Common myeloid progenitor, CD34-positive (primary cell): ENCODE measurements at regions not wholly inside any gene's neighbourhood (a gene's known extent, or its start where the extent isn't known, plus 50 kb on each side); places are given as distances from the start of the nearest gene placed in this dataset.
"Not testable (repeated sequence)": the region's sequence is repeated elsewhere in the genome, so short reads cannot be mapped to it uniquely, and the experiment has no call there.

ENCODE experiments used
- CTCF ChIA-PET: fragments of 350-600 bp; sonication (Branson Sonifier 250); formaldehyde crosslinking; loops from one replicate; lab custom pipeline; 2021; ENCODE audit warnings: antibody characterized with exemption; lab: Charles Lee
- POLR2A ChIA-PET: fragments of 350-600 bp; sonication (Branson Sonifier 250); formaldehyde crosslinking; loops from one replicate; lab custom pipeline; 2021; ENCODE audit warnings: antibody characterized with exemption; lab: Charles Lee
- DNase-seq, 3 donors: peaks; one replicate each; pipeline versions ENCODE4 v3.0.0 to v3.0.0-alpha.2; 2013
- H3K27ac ChIP-seq, 2 experiments: 1 replicate in 1 of 2; 2 replicates in 1 of 2; pipeline ENCODE4 v1.7.0; 2013; ENCODE audit warnings: inconsistent platforms in 2 of 2, low read length in 2 of 2, mild to moderate bottlenecking in 2 of 2, low read depth in 1 of 2, moderate library complexity in 1 of 2; ENCODE audit not compliant: severe bottlenecking in 2 of 2, insufficient read depth in 1 of 2, poor library complexity in 1 of 2
- H3K27me3 ChIP-seq, 5 experiments: replicated peaks in 2 of 5; 1 replicate in 3 of 5; 2 replicates in 2 of 5; pipeline versions ENCODE4 v1.6.1 to v1.7.0; 2013; ENCODE audit warnings: low read length in 4 of 5, mild to moderate bottlenecking in 2 of 5, moderate library complexity in 2 of 5, inconsistent platforms in 1 of 5; ENCODE audit not compliant: insufficient read depth in 5 of 5, control insufficient read depth in 4 of 5
- H3K36me3 ChIP-seq, 4 experiments: 1 replicate in 2 of 4; 2 replicates in 2 of 4; pipeline versions ENCODE4 v1.6.1 to v1.7.0; 2013; ENCODE audit warnings: low read length in 3 of 4, control low read depth in 1 of 4, mild to moderate bottlenecking in 1 of 4; ENCODE audit not compliant: control insufficient read depth in 4 of 4, insufficient read depth in 4 of 4
- H3K4me1 ChIP-seq, 4 experiments: 1 replicate in 3 of 4; 2 replicates in 1 of 4; pipeline versions ENCODE4 v1.6.1 to v1.7.1; 2013; ENCODE audit warnings: low read length in 3 of 4, mild to moderate bottlenecking in 3 of 4, control low read depth in 1 of 4, inconsistent platforms in 1 of 4, moderate library complexity in 1 of 4; ENCODE audit not compliant: control insufficient read depth in 4 of 4, insufficient read depth in 4 of 4; ENCODE audit errors: control extremely low read depth in 1 of 4
- H3K4me3 ChIP-seq, 7 experiments: 1 replicate in 4 of 7; 2 replicates in 3 of 7; pipeline versions ENCODE4 v1.5.1 to v1.7.0; 2013; ENCODE audit warnings: mild to moderate bottlenecking in 7 of 7, low read length in 6 of 7, moderate library complexity in 6 of 7, inconsistent platforms in 2 of 7, low read depth in 2 of 7, control low read depth in 1 of 7; ENCODE audit not compliant: insufficient read depth in 4 of 7, control insufficient read depth in 1 of 7; ENCODE audit errors: extremely low read depth in 1 of 7
- H3K9me3 ChIP-seq, 5 experiments: 1 replicate in 4 of 5; 2 replicates in 1 of 5; pipeline versions ENCODE4 v1.6.1 to v1.7.1; 2013; ENCODE audit warnings: low read length in 4 of 5, mild to moderate bottlenecking in 2 of 5, inconsistent platforms in 1 of 5, low read depth in 1 of 5, moderate library complexity in 1 of 5; ENCODE audit not compliant: control insufficient read depth in 4 of 5, insufficient read depth in 2 of 5; ENCODE audit errors: control extremely low read depth in 1 of 5
- WGBS: methylation state at CpG from one replicate; pipeline ENCODE4 v1.1.5; 2013; ENCODE audit not compliant: insufficient coverage; 5-methylcytosine and 5-hydroxymethylcytosine counted together

DNA sequence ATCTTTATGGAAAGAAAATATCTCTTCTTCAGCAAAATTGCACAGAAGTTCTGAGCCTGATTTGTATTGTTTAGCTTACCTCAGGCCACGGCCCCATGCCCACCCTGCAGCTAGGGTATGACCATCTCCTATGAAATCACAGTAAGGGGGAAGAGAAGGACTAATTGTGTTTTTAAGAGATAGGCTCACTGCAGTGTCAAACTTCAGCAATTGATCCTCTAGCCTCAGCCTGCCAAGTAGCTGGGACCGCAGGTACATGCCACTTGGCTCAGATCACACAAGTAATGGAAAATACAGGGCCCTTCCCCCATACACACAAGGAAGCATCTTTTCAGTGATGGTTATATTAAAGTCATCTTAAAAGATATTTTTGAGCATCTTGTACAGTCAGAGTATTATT lies 60.0 kb downstream of the DMAC1 start:
- no peaks in the 10 kb centered on the region for H3K27me3 ChIP-seq
- CTCF ChIA-PET: no interaction called here
- peaks cover 0 to 2% (median 0%) of the 10 kb centered on the region in 5 experiments for H3K9me3 ChIP-seq
- 100% methylated on average over 1 of the region's 2 CpGs for WGBS
- POLR2A ChIA-PET: no interaction called here
- H3K36me3 ChIP-seq: no peaks in the 10 kb centered on the region
- no peak overlapping the region for H3K27ac ChIP-seq
- DNase-seq: no peak
- no peaks in the 10 kb centered on the region for H3K4me1 ChIP-seq
- H3K4me3 ChIP-seq: no peak overlapping the region

DNA sequence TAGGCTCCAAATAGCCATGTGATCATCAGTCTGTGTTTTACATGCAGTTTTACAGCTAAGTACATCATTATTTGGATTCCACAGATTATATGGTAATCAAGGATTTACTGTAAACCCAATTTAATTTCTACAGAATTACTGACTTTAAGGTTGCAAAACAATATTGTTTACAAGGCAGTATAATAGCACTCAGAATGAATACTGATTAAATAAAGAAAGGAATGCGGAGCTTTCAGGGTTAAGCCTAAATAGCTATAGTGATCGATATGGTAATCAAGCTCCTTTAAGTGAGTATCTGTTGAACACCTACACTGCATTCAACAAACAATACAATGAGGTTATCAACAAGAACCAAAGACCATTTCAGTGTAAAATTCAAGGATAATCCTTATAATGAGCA lies 64.3 kb downstream of the DMAC1 start:
- no peaks in the 10 kb centered on the region for H3K36me3 ChIP-seq
- no CpG with 5 or more reads among the region's 2 CpGs for WGBS
- DNase-seq: no peak
- ChIA-PET POLR2A (no interaction called here), CTCF (no interaction called here)
- H3K4me1 ChIP-seq: no peaks in the 10 kb centered on the region
- H3K4me3 ChIP-seq: no peak overlapping the region
- H3K27ac ChIP-seq: no peak overlapping the region
- no peaks in the 10 kb centered on the region for H3K27me3 ChIP-seq
- H3K9me3 ChIP-seq: peaks cover 0 to 2% (median 0%) of the 10 kb centered on the region in 5 experiments

DNA sequence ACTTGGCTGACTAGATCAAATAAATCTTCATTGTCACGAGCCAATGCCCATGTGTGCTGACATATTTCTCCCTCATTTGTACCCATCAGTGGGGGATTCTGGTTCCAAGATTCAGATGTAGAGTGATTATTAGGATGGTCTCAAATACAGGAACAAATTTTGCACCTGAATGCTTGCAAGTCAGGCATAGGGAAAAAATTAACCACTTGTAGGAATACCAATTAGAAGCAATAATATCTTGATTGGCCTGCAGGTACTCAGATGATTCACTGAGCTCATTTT lies 69.5 kb downstream of the DMAC1 start:
- Histone ChIP-seq H3K4me1 (no peaks in the 10 kb centered on the region), H3K36me3 (no peaks in the 10 kb centered on the region), H3K27me3 (no peaks in the 10 kb centered on the region), H3K27ac (no peak overlapping the region), H3K9me3 (peaks cover 0 to 2% (median 0%) of the 10 kb centered on the region in 5 experiments), H3K4me3 (no peak overlapping the region)
- ChIA-PET CTCF (no interaction called here), POLR2A (no interaction called here)
- 100% methylated on average over 1 of the region's 1 CpG for WGBS
- no peak for DNase-seq

DNA sequence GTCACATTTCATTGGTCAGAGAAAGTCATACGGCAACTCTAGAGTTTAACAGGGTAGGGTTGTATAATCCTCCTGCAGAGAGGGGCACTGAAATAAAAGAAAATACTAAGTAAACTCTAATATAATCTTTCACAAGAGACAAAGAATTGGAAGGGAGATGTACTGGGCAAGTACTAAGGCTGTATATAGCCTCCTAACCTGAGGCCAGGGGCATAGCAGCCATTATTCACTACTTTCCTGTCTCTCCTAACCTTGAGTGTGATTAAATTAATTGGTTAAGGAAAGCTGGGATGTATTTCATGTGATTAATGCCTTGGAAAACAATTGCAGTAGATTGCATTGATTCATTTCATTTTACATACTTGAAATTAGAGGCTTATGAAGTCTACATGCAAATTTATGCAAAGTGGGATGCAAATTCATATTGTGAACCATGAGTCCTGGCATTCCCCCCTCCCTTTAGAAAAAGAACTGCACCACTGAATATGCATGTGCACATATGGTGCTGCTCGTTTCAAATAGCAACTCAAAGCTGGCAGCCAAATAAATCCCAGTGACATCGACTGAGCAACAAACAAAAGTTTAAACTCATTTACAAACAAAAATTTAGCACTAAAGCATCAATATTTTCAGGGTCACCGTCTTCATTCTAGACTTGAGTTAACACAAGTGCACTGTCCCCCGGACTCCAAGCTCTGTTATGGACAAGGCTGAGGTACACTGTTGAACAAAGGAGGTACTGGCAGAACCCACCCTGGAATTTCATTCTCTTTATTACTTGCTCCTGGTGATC lies 70.0 kb downstream of the DMAC1 start:
- no peak for DNase-seq
- H3K4me1 ChIP-seq: no peaks in the 10 kb centered on the region
- H3K27me3 ChIP-seq: no peaks in the 10 kb centered on the region
- H3K4me3 ChIP-seq: no peak overlapping the region
- no peaks in the 10 kb centered on the region for H3K36me3 ChIP-seq
- POLR2A ChIA-PET: no interaction called here
- H3K27ac ChIP-seq: no peak overlapping the region
- H3K9me3 ChIP-seq: no peaks in the 10 kb centered on the region
- CTCF ChIA-PET: no interaction called here
- WGBS: 96% methylated on average over 3 of the region's 5 CpGs

DNA sequence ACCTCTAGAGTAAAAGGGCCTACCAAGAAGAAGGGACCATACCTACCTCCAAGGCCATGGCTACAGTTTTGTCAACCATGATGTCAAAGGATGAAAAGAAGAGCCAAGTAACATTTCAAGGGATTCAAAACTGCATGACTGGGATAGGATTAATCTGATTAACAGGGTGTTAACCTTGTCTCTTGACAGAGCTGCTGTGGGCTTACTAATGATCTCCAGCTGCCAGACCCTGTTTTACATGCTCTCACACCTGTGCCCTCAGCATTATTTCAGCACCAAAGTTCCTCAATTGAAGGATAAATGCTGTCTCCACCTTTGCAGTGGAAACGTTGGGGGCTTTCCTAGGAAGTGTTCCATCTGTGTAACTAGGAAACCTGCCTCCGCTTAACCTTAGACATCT lies 78.3 kb downstream of the DMAC1 start:
- Histone ChIP-seq H3K9me3 (no peaks in the 10 kb centered on the region), H3K4me3 (no peak overlapping the region), H3K27ac (no peak overlapping the region), H3K27me3 (no peaks in the 10 kb centered on the region), H3K36me3 (no peaks in the 10 kb centered on the region), H3K4me1 (no peaks in the 10 kb centered on the region)
- ChIA-PET CTCF (interaction anchor here (1.0 kb wide), 1 partner anchor 14 kb away, joined by 3 read pairs; no protein-coding TSS in a partner anchor), POLR2A (no interaction called here)
- no peak for DNase-seq
- 85% methylated on average over 2 of the region's 2 CpGs for WGBS

DNA sequence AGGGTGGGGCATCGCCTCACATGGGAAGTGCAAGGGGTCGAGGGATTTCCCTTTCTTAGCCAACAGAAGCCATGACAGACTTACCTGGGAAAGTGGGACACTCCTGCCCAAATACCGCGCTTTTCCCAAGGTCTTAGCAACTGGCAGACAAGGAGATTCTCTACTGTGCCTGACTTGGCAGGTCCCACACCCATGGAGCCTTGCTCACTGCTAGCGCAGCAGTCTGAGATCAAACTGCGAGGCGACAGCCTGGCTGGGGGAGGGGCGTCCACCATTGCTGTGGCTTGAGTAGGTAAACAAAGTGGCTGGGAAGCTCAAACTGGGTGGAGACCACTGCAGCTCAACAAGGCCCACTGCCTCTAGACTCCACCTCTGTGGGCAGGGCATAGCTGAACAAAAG lies 86.5 kb downstream of the DMAC1 start:
- WGBS: 100% methylated on average over 8 of the region's 8 CpGs

DNA sequence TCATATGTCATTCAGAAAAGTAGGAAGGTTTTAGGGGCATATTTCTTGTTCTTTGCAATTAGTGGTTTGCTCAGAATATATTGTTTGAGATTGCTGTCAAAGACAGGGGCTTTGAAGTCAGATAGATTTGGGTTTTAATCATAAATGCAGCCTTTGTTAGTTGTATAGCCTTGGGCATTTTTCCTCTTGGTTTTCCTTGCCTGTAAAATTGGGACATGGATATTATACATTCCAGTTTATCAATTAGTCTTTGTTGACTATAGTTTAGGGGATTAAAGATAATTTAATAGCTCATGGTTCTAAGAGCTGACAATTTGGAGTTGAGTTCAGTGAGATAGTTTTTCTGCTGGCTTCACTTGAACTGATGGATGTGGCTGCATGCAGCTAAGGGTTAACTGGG lies 88.9 kb downstream of the DMAC1 start:
- CTCF ChIA-PET: no interaction called here
- no peak overlapping the region for H3K27ac ChIP-seq
- no peak overlapping the region for H3K4me3 ChIP-seq
- POLR2A ChIA-PET: no interaction called here
- peaks cover 0 to 2% (median 0%) of the 10 kb centered on the region in 5 experiments for H3K9me3 ChIP-seq
- no peaks in the 10 kb centered on the region for H3K27me3 ChIP-seq
- no peaks in the 10 kb centered on the region for H3K36me3 ChIP-seq
- H3K4me1 ChIP-seq: no peaks in the 10 kb centered on the region
- no peak for DNase-seq

More for the DNA sequence above, 86.5 kb downstream of the DMAC1 start:
- H3K4me3 ChIP-seq, H3K9me3 ChIP-seq, H3K4me1 ChIP-seq, H3K27me3 ChIP-seq, H3K27ac ChIP-seq, DNase-seq, H3K36me3 ChIP-seq, POLR2A ChIA-PET: not testable (repeated sequence)
- CTCF ChIA-PET: interaction anchor here (0.7 kb wide), 1 partner anchor 1492 kb away, joined by 4 read pairs; no protein-coding TSS in a partner anchor
